K562 (cell line): ENCODE measurements at regions not wholly inside any gene's neighbourhood (a gene's known extent, or its start where the extent isn't known, plus 50 kb on each side); places are given as distances from the start of the nearest gene placed in this dataset.
"Not testable (repeated sequence)": the region's sequence is repeated elsewhere in the genome, so short reads cannot be mapped to it uniquely, and the experiment has no call there.

Experiments
- ATAC-seq: fragments of 200-7000 bp; cut with Tn5 transposase; 3 replicates; pipeline ENCODE4 v1.9.1; 2020; ENCODE audit warnings: moderate library complexity
- BruUV-seq: library from RNA; stranded (reverse); fragments of 400-500 nt; replicated peaks from 2 replicates; lab custom pipeline; 2021; lab: Mats Ljungman, UMichigan
- CTCF ChIA-PET: fragments of 300-600 bp; formaldehyde crosslinking; extraction: SDS; loops from one replicate; lab custom pipeline; 2021; ENCODE audit warnings: low intra/inter-chr PET ratio; lab: Yijun Ruan, JAX
- POLR2A ChIA-PET: fragments of 300-600, 350-650 bp; sonication (Branson Sonifier 250); formaldehyde crosslinking; extraction: SDS; loops from one replicate; lab custom pipeline; 2021; ENCODE audit warnings: antibody characterized with exemption, inconsistent platforms; lab: Yijun Ruan, JAX
- DNase-seq, 4 experiments: peaks; one replicate each; pipeline versions ENCODE4 v3.0.0 to v3.0.0-alpha.2; 2011 to 2018; ENCODE audit warnings: low spot score in 3 of 4, mixed read lengths in 3 of 4; ENCODE audit errors: extremely low read depth in 1 of 4
- FAIRE-seq: peaks from 2 replicates; lab custom pipeline; 2011; peaks lifted over from hg19 to GRCh38; lab: Jason Lieb, UNC
- H2AFZ ChIP-seq: 2 replicates; pipeline ENCODE4 v1.6.0; 2011; ENCODE audit warnings: low read depth, low read length, control low read depth, inconsistent platforms
- H3K27ac ChIP-seq: fragments of 200-600 bp; 3 replicates; pipeline ENCODE4 v1.8.0; 2011; ENCODE audit warnings: low read depth, mild to moderate bottlenecking, control low read depth, inconsistent platforms, low read length, moderate library complexity, mixed read lengths; ENCODE audit errors: extremely low read depth
- H3K27me3 ChIP-seq, 2 experiments: fragments of 300-600 bp in 1 of 2; 2 replicates in 1 of 2; 3 replicates in 1 of 2; pipeline versions ENCODE4 v1.6.0 to v1.8.0; 2011; ENCODE audit warnings: inconsistent platforms in 2 of 2, low read length in 2 of 2, mild to moderate bottlenecking in 1 of 2, mixed read lengths in 1 of 2, moderate library complexity in 1 of 2; ENCODE audit not compliant: control insufficient read depth in 2 of 2, insufficient read depth in 2 of 2
- H3K36me3 ChIP-seq: fragments of 300-600 bp; 3 replicates; pipeline ENCODE4 v1.8.0; 2011; ENCODE audit warnings: mild to moderate bottlenecking, low read length, inconsistent platforms; ENCODE audit not compliant: control insufficient read depth, insufficient read depth
- H3K4me1 ChIP-seq, 2 experiments: fragments of 200-600 bp in 1 of 2; replicated peaks in 1 of 2; 2 replicates in 1 of 2; 3 replicates in 1 of 2; pipeline versions ENCODE4 v1.5.1 to v1.8.0; 2011; ENCODE audit warnings: inconsistent platforms in 2 of 2, low read length in 2 of 2, mild to moderate bottlenecking in 1 of 2, mixed read lengths in 1 of 2, moderate library complexity in 1 of 2; ENCODE audit not compliant: control insufficient read depth in 2 of 2, insufficient read depth in 2 of 2
- H3K4me2 ChIP-seq: 2 replicates; pipeline ENCODE4 v1.6.1; 2011; ENCODE audit warnings: low read length, control low read depth, inconsistent platforms, mixed read lengths; ENCODE audit not compliant: insufficient read depth
- H3K4me3 ChIP-seq: fragments of 200-600 bp; sonication (generic), shearing (Covaris generic); 2 replicates; pipeline ENCODE4 v1.5.1; 2016; ENCODE audit warnings: control low read depth, inconsistent platforms
- H3K79me2 ChIP-seq: fragments of 200-600 bp; 3 replicates; pipeline ENCODE4 v1.8.0; 2011; ENCODE audit warnings: low read length, inconsistent platforms; ENCODE audit not compliant: control insufficient read depth, insufficient read depth
- H3K9ac ChIP-seq, 2 experiments: 2 replicates each; pipeline versions ENCODE4 v1.6.0 to v1.6.1; 2011; ENCODE audit warnings: low read depth in 2 of 2, low read length in 2 of 2, control low read depth in 1 of 2, inconsistent platforms in 1 of 2, mild to moderate bottlenecking in 1 of 2, mixed read lengths in 1 of 2; ENCODE audit not compliant: insufficient read depth in 1 of 2
- H3K9me1 ChIP-seq: one replicate; pipeline ENCODE4 v1.6.0; 2011; ENCODE audit warnings: inconsistent platforms, mild to moderate bottlenecking, low read length, moderate library complexity; ENCODE audit not compliant: control insufficient read depth, insufficient read depth
- H3K9me3 ChIP-seq: replicated peaks from 2 replicates; pipeline ENCODE4 v1.5.1; 2011; ENCODE audit warnings: low read depth, low read length, inconsistent platforms; ENCODE audit not compliant: control insufficient read depth, insufficient read depth
- H4K20me1 ChIP-seq: replicated peaks from 2 replicates; pipeline ENCODE4 v1.6.1; 2011; ENCODE audit warnings: low read length, inconsistent platforms, mixed read lengths; ENCODE audit not compliant: control insufficient read depth, insufficient read depth
- CBFB ChIP-seq: sonication (generic); formaldehyde crosslinking; IDR thresholded peaks from 2 replicates; pipeline ENCODE4 v1.4.0; 2020; ENCODE audit warnings: mild to moderate bottlenecking, missing genetic modification reagents
- HBP1 ChIP-seq: fragments of 450-650 bp; formaldehyde crosslinking; IDR thresholded peaks from 2 replicates; pipeline ENCODE4 v1.4.0; 2022; ENCODE audit warnings: missing genetic modification characterization
- PTTG1 ChIP-seq: fragments of 450-650 bp; IDR thresholded peaks from 2 replicates; pipeline ENCODE4 v1.6.1; 2016; ENCODE audit warnings: low read depth, mild to moderate bottlenecking, missing genetic modification characterization, missing compliant biosample characterization
- SIX5 ChIP-seq, 2 experiments: IDR thresholded peaks; 2 replicates each; pipeline ENCODE4 v1.6.1; 2011; ENCODE audit warnings: low read length in 2 of 2, borderline replicate concordance in 1 of 2, low read depth in 1 of 2, mild to moderate bottlenecking in 1 of 2, moderate library complexity in 1 of 2; ENCODE audit not compliant: insufficient read depth in 1 of 2
- ZEB2 ChIP-seq: fragments of 450-650 bp; IDR thresholded peaks from 2 replicates; pipeline ENCODE4 v1.6.1; 2016
- ZNF12 ChIP-seq: sonication (generic); formaldehyde crosslinking; IDR thresholded peaks from 2 replicates; pipeline ENCODE4 v1.4.0; 2020; ENCODE audit warnings: mild to moderate bottlenecking, missing genetic modification reagents
- ZNF232 ChIP-seq: sonication (generic); formaldehyde crosslinking; IDR thresholded peaks from 2 replicates; pipeline ENCODE4 v1.8.0; 2022; ENCODE audit warnings: mild to moderate bottlenecking, missing genetic modification reagents
- ZNF3 ChIP-seq: fragments of 250-450 bp; sonication (Bioruptor Pico); IDR thresholded peaks from 2 replicates; pipeline ENCODE4 v1.5.0; 2021; ENCODE audit warnings: mild to moderate bottlenecking, moderate library complexity
- WGBS: fragments of 100-300 bp; shearing (Covaris generic); methylation state at CpG from one replicate; pipeline ENCODE4 v1.1.6; 2016; ENCODE audit warnings: low coverage, mixed read lengths; ENCODE audit not compliant: insufficient coverage; ENCODE audit errors: missing lambda C conversion rate; 5-methylcytosine and 5-hydroxymethylcytosine counted together
- in situ Hi-C: fragments of 300-500 bp; cut with MboI; formaldehyde crosslinking; loops from 4 replicates; pipeline ENCODE4 v1.15.0; 2018; ENCODE audit warnings: inconsistent platforms, mixed read lengths
- intact Hi-C: fragments of 100-400 bp; cut with micrococcal nuclease; formaldehyde crosslinking; loops from 2 replicates; pipeline ENCODE4 v1.14.2; 2022
- TF ChIP-seq, protein P1 (sequence below): sonication (generic); formaldehyde crosslinking; IDR thresholded peaks from 2 replicates; pipeline ENCODE4 v1.8.0; 2022; ENCODE audit warnings: mild to moderate bottlenecking, missing genetic modification reagents

GRCh38 chrX:35507701-35508100, 290.4 kb upstream of the MAGEB16 start:
- Histone ChIP-seq H3K4me1 (no peaks in the 10 kb centered on the region), H3K9me3 (no peaks in the 10 kb centered on the region), H3K79me2 (no peaks in the 10 kb centered on the region), H2AFZ (no peak overlapping the region), H4K20me1 (no peaks in the 10 kb centered on the region), H3K9me1 (no peaks in the 10 kb centered on the region), H3K4me3 (no peak overlapping the region), H3K27me3 (no peaks in the 10 kb centered on the region), H3K36me3 (no peaks in the 10 kb centered on the region), H3K4me2 (no peak overlapping the region), H3K9ac (no peak overlapping the region), H3K27ac (no peak overlapping the region)
- FAIRE-seq (no peak), ATAC-seq (no peak), DNase-seq (no peak)
- TF ChIP-seq, protein P1, sequence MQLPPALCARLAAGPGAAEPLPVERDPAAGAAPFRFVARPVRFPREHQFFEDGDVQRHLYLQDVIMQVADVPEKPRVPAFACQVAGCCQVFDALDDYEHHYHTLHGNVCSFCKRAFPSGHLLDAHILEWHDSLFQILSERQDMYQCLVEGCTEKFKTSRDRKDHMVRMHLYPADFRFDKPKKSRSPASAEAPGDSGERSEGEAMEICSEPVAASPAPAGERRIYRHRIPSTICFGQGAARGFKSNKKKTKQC, result no peak
- no peak for TF ChIP-seq SIX5 (IDR thresholded peaks at IDR 0.05; ENCODE audit: borderline replicate concordance in 1 of 2, insufficient read depth in 1 of 2, low read depth in 1 of 2, low read length in 2 of 2)
- no peak for TF ChIP-seq ZEB2
- no peak for TF ChIP-seq ZNF3
- no peak for TF ChIP-seq PTTG1
- TF ChIP-seq HBP1, result no peak
- TF ChIP-seq CBFB (CRISPR knock-in tag), result no peak
- no peak for TF ChIP-seq ZNF12 (CRISPR knock-in tag)
- TF ChIP-seq ZNF232 (CRISPR knock-in tag), result no peak
- in situ Hi-C loops, result no loop called here
- CTCF ChIA-PET, result no interaction called here
- POLR2A ChIA-PET, result no interaction called here
- 0% methylated on average over 3 of the region's 3 CpGs for WGBS
- intact Hi-C loops, result no loop called here
- BruUV-seq, result no TSS peak

DNA sequence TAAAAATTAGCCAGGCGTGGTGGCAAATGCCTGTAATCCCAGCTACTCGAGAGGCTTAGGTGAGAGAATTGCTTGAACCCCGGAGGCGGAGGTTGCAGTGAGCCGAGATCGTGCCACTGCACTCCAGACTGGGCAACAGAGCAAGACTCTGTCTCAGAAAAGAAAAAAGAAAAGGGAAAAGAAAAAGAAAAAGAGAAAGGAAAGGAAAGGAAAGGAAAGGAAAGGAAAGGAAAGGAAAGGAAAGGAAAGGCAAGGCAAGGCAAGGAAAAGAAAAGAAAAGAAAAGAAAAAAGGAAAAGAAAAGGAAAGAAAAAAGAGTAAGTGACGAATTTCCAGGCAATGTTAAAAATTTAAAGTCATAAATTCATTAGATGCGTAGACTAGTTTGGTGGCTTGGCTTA, 250.1 kb upstream of the MAGEB16 start:
- H3K27ac ChIP-seq, intact Hi-C loops, H3K4me1 ChIP-seq, H3K9me3 ChIP-seq, ATAC-seq, CTCF ChIA-PET, H3K79me2 ChIP-seq, BruUV-seq, FAIRE-seq, DNase-seq, H3K4me3 ChIP-seq, POLR2A ChIA-PET, H3K9me1 ChIP-seq, H4K20me1 ChIP-seq, H3K27me3 ChIP-seq, H2AFZ ChIP-seq, H3K36me3 ChIP-seq, in situ Hi-C loops, H3K9ac ChIP-seq, H3K4me2 ChIP-seq: not testable (repeated sequence)
- WGBS, result 2% methylated on average over 7 of the region's 8 CpGs
